H1 (cell line): ENCODE measurements at regions not wholly inside any gene's neighbourhood (a gene's known extent, or its start where the extent isn't known, plus 50 kb on each side); places are given as distances from the start of the nearest gene placed in this dataset.

ENCODE experiments used
- BCL11A ChIP-seq, 2 experiments: IDR thresholded peaks; one replicate each; pipeline ENCODE4 v1.6.1; 2011; ENCODE audit warnings: low read depth in 2 of 2, low read length in 2 of 2, mild to moderate bottlenecking in 2 of 2
- CBX8 ChIP-seq: fragments of 300-800, 300-1000 bp; sonication (generic); IDR thresholded peaks from 2 replicates; pipeline ENCODE4 v1.7.1; 2016; ENCODE audit warnings: low read depth, low read length, borderline replicate concordance
- TF ChIP-seq, protein P1 (sequence below): fragments of 300-600 bp; sonication (generic); IDR thresholded peaks from 2 replicates; pipeline ENCODE4 v1.7.1; 2012; ENCODE audit warnings: low read length, moderate library complexity, mild to moderate bottlenecking, inconsistent platforms; ENCODE audit not compliant: insufficient replicate concordance
- TF ChIP-seq, protein P2 (sequence below): IDR thresholded peaks from 2 replicates; pipeline ENCODE4 v1.6.1; 2011; ENCODE audit warnings: low read depth, mild to moderate bottlenecking, low read length; ENCODE audit not compliant: insufficient read depth
- TF ChIP-seq, protein P3 (sequence below): IDR thresholded peaks from 2 replicates; pipeline ENCODE4 v1.6.1; 2012; ENCODE audit warnings: inconsistent platforms
- TF ChIP-seq, protein P4 (sequence below): IDR thresholded peaks from 2 replicates; pipeline ENCODE4 v1.6.1; 2012; ENCODE audit warnings: inconsistent platforms

DNA sequence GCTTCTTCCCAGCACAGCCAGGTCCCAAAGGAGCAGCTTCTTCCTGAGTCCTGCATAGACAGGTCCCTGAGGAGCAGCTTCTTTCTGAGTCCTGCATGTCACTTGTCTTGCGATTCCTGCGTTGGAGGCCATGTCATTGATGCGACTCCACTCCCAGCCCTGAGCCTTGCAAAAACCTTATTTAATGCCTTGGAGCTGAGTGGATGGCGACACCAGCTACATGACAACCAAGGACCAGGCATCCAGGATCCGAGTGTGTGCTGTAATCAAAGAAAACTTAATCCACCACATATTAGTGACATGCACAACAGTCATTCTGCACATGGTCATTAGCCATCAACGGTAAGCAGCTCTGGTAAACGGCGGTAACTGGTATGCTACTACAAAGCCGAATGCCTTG lies 315.8 kb downstream of the TEX29 start (continued):
- TF ChIP-seq, protein P1, sequence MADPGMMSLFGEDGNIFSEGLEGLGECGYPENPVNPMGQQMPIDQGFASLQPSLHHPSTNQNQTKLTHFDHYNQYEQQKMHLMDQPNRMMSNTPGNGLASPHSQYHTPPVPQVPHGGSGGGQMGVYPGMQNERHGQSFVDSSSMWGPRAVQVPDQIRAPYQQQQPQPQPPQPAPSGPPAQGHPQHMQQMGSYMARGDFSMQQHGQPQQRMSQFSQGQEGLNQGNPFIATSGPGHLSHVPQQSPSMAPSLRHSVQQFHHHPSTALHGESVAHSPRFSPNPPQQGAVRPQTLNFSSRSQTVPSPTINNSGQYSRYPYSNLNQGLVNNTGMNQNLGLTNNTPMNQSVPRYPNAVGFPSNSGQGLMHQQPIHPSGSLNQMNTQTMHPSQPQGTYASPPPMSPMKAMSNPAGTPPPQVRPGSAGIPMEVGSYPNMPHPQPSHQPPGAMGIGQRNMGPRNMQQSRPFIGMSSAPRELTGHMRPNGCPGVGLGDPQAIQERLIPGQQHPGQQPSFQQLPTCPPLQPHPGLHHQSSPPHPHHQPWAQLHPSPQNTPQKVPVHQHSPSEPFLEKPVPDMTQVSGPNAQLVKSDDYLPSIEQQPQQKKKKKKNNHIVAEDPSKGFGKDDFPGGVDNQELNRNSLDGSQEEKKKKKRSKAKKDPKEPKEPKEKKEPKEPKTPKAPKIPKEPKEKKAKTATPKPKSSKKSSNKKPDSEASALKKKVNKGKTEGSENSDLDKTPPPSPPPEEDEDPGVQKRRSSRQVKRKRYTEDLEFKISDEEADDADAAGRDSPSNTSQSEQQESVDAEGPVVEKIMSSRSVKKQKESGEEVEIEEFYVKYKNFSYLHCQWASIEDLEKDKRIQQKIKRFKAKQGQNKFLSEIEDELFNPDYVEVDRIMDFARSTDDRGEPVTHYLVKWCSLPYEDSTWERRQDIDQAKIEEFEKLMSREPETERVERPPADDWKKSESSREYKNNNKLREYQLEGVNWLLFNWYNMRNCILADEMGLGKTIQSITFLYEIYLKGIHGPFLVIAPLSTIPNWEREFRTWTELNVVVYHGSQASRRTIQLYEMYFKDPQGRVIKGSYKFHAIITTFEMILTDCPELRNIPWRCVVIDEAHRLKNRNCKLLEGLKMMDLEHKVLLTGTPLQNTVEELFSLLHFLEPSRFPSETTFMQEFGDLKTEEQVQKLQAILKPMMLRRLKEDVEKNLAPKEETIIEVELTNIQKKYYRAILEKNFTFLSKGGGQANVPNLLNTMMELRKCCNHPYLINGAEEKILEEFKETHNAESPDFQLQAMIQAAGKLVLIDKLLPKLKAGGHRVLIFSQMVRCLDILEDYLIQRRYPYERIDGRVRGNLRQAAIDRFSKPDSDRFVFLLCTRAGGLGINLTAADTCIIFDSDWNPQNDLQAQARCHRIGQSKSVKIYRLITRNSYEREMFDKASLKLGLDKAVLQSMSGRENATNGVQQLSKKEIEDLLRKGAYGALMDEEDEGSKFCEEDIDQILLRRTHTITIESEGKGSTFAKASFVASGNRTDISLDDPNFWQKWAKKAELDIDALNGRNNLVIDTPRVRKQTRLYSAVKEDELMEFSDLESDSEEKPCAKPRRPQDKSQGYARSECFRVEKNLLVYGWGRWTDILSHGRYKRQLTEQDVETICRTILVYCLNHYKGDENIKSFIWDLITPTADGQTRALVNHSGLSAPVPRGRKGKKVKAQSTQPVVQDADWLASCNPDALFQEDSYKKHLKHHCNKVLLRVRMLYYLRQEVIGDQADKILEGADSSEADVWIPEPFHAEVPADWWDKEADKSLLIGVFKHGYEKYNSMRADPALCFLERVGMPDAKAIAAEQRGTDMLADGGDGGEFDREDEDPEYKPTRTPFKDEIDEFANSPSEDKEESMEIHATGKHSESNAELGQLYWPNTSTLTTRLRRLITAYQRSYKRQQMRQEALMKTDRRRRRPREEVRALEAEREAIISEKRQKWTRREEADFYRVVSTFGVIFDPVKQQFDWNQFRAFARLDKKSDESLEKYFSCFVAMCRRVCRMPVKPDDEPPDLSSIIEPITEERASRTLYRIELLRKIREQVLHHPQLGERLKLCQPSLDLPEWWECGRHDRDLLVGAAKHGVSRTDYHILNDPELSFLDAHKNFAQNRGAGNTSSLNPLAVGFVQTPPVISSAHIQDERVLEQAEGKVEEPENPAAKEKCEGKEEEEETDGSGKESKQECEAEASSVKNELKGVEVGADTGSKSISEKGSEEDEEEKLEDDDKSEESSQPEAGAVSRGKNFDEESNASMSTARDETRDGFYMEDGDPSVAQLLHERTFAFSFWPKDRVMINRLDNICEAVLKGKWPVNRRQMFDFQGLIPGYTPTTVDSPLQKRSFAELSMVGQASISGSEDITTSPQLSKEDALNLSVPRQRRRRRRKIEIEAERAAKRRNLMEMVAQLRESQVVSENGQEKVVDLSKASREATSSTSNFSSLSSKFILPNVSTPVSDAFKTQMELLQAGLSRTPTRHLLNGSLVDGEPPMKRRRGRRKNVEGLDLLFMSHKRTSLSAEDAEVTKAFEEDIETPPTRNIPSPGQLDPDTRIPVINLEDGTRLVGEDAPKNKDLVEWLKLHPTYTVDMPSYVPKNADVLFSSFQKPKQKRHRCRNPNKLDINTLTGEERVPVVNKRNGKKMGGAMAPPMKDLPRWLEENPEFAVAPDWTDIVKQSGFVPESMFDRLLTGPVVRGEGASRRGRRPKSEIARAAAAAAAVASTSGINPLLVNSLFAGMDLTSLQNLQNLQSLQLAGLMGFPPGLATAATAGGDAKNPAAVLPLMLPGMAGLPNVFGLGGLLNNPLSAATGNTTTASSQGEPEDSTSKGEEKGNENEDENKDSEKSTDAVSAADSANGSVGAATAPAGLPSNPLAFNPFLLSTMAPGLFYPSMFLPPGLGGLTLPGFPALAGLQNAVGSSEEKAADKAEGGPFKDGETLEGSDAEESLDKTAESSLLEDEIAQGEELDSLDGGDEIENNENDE: no peak
- no peak for TF ChIP-seq BCL11A (IDR thresholded peaks at IDR 0.05; ENCODE audit: low read depth in 2 of 2, low read length in 2 of 2)
- TF ChIP-seq CBX8: no peak
- TF ChIP-seq, protein P2, sequence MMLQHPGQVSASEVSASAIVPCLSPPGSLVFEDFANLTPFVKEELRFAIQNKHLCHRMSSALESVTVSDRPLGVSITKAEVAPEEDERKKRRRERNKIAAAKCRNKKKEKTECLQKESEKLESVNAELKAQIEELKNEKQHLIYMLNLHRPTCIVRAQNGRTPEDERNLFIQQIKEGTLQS: no peak
- TF ChIP-seq, protein P3, sequence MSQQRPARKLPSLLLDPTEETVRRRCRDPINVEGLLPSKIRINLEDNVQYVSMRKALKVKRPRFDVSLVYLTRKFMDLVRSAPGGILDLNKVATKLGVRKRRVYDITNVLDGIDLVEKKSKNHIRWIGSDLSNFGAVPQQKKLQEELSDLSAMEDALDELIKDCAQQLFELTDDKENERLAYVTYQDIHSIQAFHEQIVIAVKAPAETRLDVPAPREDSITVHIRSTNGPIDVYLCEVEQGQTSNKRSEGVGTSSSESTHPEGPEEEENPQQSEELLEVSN: no peak
- TF ChIP-seq, protein P4, sequence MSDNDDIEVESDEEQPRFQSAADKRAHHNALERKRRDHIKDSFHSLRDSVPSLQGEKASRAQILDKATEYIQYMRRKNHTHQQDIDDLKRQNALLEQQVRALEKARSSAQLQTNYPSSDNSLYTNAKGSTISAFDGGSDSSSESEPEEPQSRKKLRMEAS: no peak
